Neural cell (in vitro differentiated cells): ENCODE measurements at regions not wholly inside any gene's neighbourhood (a gene's known extent, or its start where the extent isn't known, plus 50 kb on each side); places are given as distances from the start of the nearest gene placed in this dataset.

Source experiments
- H2AFZ ChIP-seq: fragments of 200-600, 300-800 bp; sonication (generic), shearing (Covaris generic); 2 replicates; pipeline ENCODE4 v1.6.0; 2014; ENCODE audit warnings: low read depth, mild to moderate bottlenecking, antibody characterized with exemption, low read length, moderate library complexity
- H3F3A ChIP-seq: fragments of 200-600 bp; shearing (Covaris generic); 2 replicates; pipeline ENCODE4 v1.6.1; 2016; ENCODE audit warnings: mild to moderate bottlenecking, moderate library complexity, mixed read lengths, antibody characterized with exemption, low read length; ENCODE audit not compliant: insufficient read depth, poor library complexity, severe bottlenecking
- H3K27ac ChIP-seq: fragments of 200-600, 300-800 bp; sonication (generic), shearing (Covaris generic); 2 replicates; pipeline ENCODE4 v1.5.1; 2014; ENCODE audit warnings: mild to moderate bottlenecking, low read length, moderate library complexity
- H3K27me3 ChIP-seq: fragments of 300-800, 200-600 bp; sonication (generic), shearing (Covaris generic); 2 replicates; pipeline ENCODE4 v1.6.0; 2014; ENCODE audit warnings: mild to moderate bottlenecking, low read depth, low read length, moderate library complexity; ENCODE audit not compliant: insufficient read depth
- H3K36me3 ChIP-seq: fragments of 300-800, 200-600 bp; sonication (generic), shearing (Covaris generic); 2 replicates; pipeline ENCODE4 v1.5.1; 2014; ENCODE audit warnings: mild to moderate bottlenecking, antibody characterized with exemption, low read length, moderate library complexity; ENCODE audit not compliant: insufficient read depth
- H3K4me2 ChIP-seq: fragments of 300-800, 200-600 bp; sonication (generic), shearing (Covaris generic); 2 replicates; pipeline ENCODE4 v1.6.0; 2014; ENCODE audit warnings: mild to moderate bottlenecking, low read length
- H3K4me3 ChIP-seq: fragments of 300-800, 200-600 bp; sonication (generic), shearing (Covaris generic); 2 replicates; pipeline ENCODE4 v1.5.1; 2014; ENCODE audit warnings: mild to moderate bottlenecking, low read length, moderate library complexity
- H3K79me2 ChIP-seq: fragments of 200-600 bp; shearing (Covaris generic); replicated peaks from 2 replicates; pipeline ENCODE4 v1.6.0; 2014; ENCODE audit warnings: mild to moderate bottlenecking, low read length, moderate library complexity; ENCODE audit not compliant: insufficient read depth
- H3K9ac ChIP-seq: fragments of 300-800, 200-600 bp; sonication (generic), shearing (Covaris generic); 2 replicates; pipeline ENCODE4 v1.6.1; 2016; ENCODE audit warnings: mild to moderate bottlenecking, low read length, mixed read lengths
- H3K9me2 ChIP-seq: fragments of 200-600 bp; shearing (Covaris generic); 2 replicates; pipeline ENCODE4 v1.6.1; 2016; ENCODE audit warnings: mild to moderate bottlenecking, low read length, mixed read lengths; ENCODE audit not compliant: insufficient read depth
- H3K9me3 ChIP-seq: fragments of 200-600, 300-800 bp; sonication (generic), shearing (Covaris generic); 2 replicates; pipeline ENCODE4 v1.6.1; 2016; ENCODE audit warnings: mild to moderate bottlenecking, mixed run types, low read length, moderate library complexity, mixed read lengths
- H4K20me1 ChIP-seq: fragments of 200-600 bp; shearing (Covaris generic); 2 replicates; pipeline ENCODE4 v1.6.1; 2016; ENCODE audit warnings: mild to moderate bottlenecking, mixed run types; ENCODE audit not compliant: insufficient read depth
- CTCF ChIP-seq: fragments of 450-650 bp; IDR thresholded peaks from 2 replicates; pipeline ENCODE4 v1.5.1; 2014; ENCODE audit warnings: antibody characterized with exemption, mild to moderate bottlenecking, moderate library complexity; ENCODE audit not compliant: poor library complexity, severe bottlenecking
- EP300 ChIP-seq: fragments of 450-650 bp; conservative IDR thresholded peaks from 2 replicates; pipeline ENCODE4 v1.6.1; 2014; ENCODE audit warnings: antibody characterized with exemption, mild to moderate bottlenecking, moderate library complexity; ENCODE audit not compliant: poor library complexity, severe bottlenecking
- EZH2 ChIP-seq: fragments of 200-600, 300-800 bp; shearing (Covaris generic), sonication (generic); IDR thresholded peaks from 2 replicates; pipeline ENCODE4 v1.6.1; 2014; ENCODE audit warnings: antibody characterized with exemption, low read length, borderline replicate concordance, mild to moderate bottlenecking; ENCODE audit not compliant: insufficient read depth, poor library complexity, severe bottlenecking
- MXI1 ChIP-seq: fragments of 450-650 bp; conservative IDR thresholded peaks from 2 replicates; pipeline ENCODE4 v1.6.1; 2014; ENCODE audit warnings: antibody characterized with exemption, mild to moderate bottlenecking; ENCODE audit not compliant: poor library complexity, severe bottlenecking
- POLR2AphosphoS5 ChIP-seq: IDR thresholded peaks from 2 replicates; pipeline ENCODE4 v1.6.1; 2012
- RAD21 ChIP-seq: fragments of 450-650 bp; conservative IDR thresholded peaks from 2 replicates; pipeline ENCODE4 v1.6.1; 2014; ENCODE audit warnings: antibody characterized with exemption, mild to moderate bottlenecking, moderate library complexity
- REST ChIP-seq: IDR thresholded peaks from 2 replicates; pipeline ENCODE4 v1.6.1; 2012; ENCODE audit warnings: borderline replicate concordance
- SMC3 ChIP-seq: fragments of 450-650 bp; conservative IDR thresholded peaks from 2 replicates; pipeline ENCODE4 v1.6.1; 2014; ENCODE audit warnings: antibody characterized with exemption, mild to moderate bottlenecking, moderate library complexity; ENCODE audit not compliant: poor library complexity
- TAF1 ChIP-seq: IDR thresholded peaks from 2 replicates; pipeline ENCODE4 v1.6.1; 2012; ENCODE audit warnings: low read depth

DNA sequence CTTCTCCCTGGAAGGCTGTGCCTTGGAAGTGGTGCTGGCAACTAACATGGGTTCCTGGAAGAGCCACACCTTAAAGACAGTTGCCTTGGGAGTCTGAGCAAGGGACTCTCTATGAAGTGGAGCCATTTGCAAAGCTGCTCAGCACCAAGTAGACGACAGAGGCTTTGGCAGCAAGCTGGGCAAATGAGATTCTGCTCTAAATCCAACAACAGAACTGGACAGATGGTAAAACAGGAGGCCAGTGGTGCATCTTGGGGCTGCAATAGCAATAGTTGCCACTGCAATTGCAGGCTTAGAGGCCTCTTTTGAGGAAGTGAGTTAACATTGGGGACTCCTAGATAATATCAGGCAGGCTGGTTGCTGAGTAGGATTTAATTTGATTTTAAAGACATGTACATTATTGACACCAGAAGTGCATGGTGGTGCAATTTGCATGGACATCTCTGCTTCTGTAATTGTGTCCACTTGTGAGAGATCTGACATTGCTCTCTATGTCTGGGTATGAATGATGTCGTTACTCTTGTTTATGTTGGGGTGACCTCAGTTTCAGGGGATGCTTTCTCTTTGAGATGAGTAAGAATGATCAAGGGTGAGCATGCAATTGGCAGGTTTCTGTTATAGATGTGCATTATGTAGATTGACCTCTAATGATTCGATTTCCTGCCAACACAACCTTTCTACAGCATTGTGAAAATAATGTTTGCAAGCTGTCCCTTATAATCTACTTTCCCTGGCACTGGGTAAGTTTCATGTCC lies 568.3 kb upstream of the MEX3C start:
- Histone ChIP-seq H3F3A (no peaks in the 10 kb centered on the region), H3K4me3 (no peak overlapping the region), H3K27me3 (no peaks in the 10 kb centered on the region), H2AFZ (no peak overlapping the region), H3K36me3 (no peaks in the 10 kb centered on the region), H3K27ac (no peak overlapping the region), H3K4me2 (no peak overlapping the region), H4K20me1 (no peaks in the 10 kb centered on the region), H3K9ac (no peak overlapping the region), H3K79me2 (no peaks in the 10 kb centered on the region), H3K9me3 (no peaks in the 10 kb centered on the region), H3K9me2 (no peaks in the 10 kb centered on the region)
- TF ChIP-seq SMC3: no peak
- no peak for TF ChIP-seq TAF1
- TF ChIP-seq EP300: no peak
- no peak for TF ChIP-seq EZH2
- TF ChIP-seq MXI1: no peak
- no peak for TF ChIP-seq CTCF
- no peak for TF ChIP-seq POLR2AphosphoS5
- no peak for TF ChIP-seq REST
- no peak for TF ChIP-seq RAD21

GRCh38 chr18:51767293-51767692 lies 569.8 kb upstream of the MEX3C start:
- Histone ChIP-seq H3K79me2 (no peaks in the 10 kb centered on the region), H3K4me3 (no peak overlapping the region), H3K9me2 (no peaks in the 10 kb centered on the region), H4K20me1 (no peaks in the 10 kb centered on the region), H3K36me3 (no peaks in the 10 kb centered on the region), H3K9ac (no peak overlapping the region), H3F3A (no peaks in the 10 kb centered on the region), H3K9me3 (no peaks in the 10 kb centered on the region), H3K27me3 (no peaks in the 10 kb centered on the region), H2AFZ (no peak overlapping the region), H3K4me2 (no peak overlapping the region), H3K27ac (no peak overlapping the region)
- TF ChIP-seq TAF1 (no peak), POLR2AphosphoS5 (no peak), SMC3 (no peak), CTCF (no peak), MXI1 (no peak), EP300 (no peak), REST (no peak), EZH2 (no peak), RAD21 (no peak)
